TTC549 (cell line): ENCODE measurements at regions not wholly inside any gene's neighbourhood (a gene's known extent, or its start where the extent isn't known, plus 50 kb on each side); places are given as distances from the start of the nearest gene placed in this dataset.

Source experiments
- FAIRE-seq: peaks from 2 replicates; lab custom pipeline; 2012; peaks lifted over from hg19 to GRCh38; lab: Jason Lieb, UNC

DNA sequence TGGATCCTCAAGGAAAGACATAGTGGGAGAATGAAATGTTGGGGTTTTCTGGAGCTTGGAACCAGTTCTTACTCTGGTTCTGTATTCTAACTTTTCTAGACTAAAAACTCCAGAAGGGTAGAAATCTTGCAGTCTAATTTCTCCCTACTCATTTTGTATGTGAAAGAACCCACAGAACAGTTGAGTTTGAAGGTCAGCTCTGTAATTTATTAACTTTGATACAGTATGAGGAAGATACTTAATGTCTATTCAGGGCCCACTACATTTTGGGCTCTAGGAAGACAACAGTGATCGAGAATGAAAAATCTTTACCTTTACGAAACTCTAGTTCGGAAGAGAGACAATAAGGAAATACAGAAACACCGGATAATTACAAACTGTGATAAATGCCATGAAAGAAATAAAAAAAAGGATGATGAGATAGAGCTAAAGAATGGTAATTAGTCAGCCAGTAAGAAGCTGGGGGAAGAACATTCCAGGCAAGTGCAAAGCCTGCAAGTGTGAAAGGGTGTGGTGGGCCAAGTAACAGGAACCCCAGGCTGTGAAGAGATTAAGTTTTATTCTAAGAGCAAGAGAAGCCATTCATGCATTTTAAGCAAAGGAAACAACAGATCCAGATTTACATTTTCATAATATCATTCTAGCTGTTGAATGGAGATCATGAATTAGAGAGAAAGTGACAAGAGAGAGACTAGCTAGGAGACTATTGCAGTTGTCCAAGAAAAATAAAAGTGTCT, 159.9 kb upstream of the HMCN1 start:
- no peak for FAIRE-seq

DNA sequence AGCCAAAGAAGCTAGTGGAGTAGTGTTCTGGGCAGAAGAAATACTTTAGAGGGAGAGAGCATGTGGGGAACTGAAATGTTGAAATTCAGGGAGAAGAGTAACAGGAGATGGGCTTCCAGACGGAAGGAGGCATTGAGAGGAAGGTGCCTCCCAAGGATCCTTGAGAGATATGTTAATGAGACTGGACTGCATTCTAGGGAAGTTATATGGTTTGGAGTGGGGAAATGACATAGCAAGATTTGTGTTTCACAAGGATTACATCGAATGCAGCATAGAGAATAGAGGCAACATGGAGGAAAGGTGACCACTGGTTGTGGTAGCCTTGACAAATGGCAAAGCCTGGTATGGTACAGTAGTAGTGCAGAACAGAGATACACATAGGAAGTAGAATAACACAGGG, 160.5 kb upstream of the HMCN1 start:
- no peak for FAIRE-seq

GRCh38 chr1:185573162-185573561, 161.0 kb upstream of the HMCN1 start:
- FAIRE-seq: no peak

- no peak for FAIRE-seq
Observed at GRCh38 chr1:185570962-185571361, 163.2 kb upstream of the HMCN1 start.

DNA sequence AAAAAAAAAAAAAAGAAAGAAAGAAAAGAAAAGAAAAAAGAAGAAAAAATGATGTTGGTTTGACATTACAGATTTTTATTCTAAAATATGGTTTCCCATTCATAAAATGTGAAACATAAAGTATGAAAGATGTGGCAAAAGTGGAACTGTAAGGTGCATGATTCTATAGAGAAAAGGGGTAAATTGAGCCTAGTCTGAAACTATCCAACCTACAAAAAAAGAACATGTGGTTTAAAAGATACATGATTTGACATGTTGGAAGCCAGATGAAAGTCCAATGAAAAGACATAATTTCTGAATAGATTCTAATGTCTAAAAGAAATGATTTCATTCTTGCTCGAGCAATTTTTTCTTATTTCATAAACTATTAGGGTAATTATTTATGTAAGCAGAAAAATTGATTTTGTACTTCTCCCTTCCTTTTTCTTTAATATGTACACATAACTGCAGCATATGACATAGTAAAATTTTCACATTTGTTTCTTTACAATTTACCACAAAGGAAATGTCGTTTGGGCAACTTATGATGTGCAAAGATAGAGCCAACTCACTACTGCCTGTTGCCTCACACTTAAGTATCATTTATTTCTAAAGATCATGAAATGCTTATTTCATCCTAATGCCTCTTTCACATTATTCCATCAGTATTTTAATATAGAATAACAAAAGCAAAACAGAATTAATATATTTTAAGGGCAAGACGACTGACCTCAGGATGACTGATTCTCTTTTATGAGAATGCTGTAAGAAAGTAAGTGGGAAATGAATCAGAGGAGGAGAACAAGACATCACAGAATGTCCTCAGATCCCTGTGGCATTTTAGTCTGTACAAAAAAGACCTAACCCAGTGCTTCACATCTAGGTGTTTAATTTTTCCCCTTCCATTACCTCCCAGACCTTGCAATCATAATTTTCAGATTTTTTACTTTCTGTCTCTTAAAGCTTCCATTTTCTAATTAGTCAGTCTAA, 165.8 kb upstream of the HMCN1 start:
- peak; percentile 26 for FAIRE-seq

DNA sequence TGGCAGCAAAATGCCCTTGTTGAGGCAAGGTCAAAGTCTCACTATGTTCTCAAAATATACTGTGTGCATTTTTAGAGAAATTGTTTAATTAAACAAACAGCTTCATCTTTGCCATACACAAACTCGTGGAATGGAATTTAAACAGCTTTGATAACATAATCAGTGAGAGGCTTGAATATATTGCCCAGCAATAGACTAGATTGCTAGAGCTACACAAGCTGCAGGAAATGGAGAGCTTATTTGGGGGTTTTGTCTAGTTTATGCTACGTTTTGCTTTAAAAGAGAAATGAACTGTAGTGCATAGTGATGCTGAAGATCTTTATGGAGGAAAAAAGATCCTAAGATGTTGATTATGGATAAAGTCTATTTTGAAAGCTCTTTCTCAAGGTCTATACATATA, 166.8 kb upstream of the HMCN1 start:
- FAIRE-seq: no peak

DNA sequence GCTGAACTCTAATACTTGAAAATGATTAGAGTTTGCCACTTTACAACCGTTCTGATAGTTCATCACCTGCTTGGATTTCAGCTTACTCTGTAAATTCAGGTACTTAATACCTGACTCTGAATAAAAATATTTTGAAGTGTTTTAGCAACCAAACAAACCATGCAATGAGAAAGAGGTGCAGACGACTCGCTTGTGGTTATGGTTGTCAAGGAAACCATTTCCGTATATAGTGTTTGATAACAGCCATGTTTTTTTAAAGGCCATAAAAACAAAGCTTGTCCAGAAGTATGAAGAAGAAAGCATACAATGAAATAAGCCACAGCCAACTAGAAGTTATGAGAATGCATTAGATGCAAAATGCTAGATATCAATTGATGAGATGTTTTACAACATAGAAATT, 167.2 kb upstream of the HMCN1 start:
- peak; percentile 7 for FAIRE-seq

- no peak for FAIRE-seq
Observed at GRCh38 chr1:185565302-185565701, 168.9 kb upstream of the HMCN1 start.

DNA sequence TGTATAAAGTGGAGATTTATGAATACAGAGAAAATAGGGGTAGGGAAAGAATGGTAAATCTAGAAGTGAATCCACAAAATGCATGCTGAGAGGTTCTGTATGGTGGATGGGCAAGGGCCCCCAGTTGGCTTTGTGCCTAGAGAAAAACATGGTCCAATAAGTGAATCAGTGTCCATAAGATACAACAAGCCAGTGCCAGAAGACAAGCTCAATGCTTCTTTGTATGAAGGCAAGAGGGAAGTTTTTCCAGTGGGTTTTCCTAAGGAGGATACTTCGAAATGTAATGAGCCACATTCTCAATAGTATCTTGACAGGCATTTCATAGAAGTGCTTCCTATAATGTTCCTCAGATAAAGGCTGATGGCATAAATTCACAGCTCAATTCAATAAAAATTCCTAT, 169.4 kb upstream of the HMCN1 start:
- FAIRE-seq: no peak

- FAIRE-seq: no peak
Observed at GRCh38 chr1:185562461-185563359, 171.5 kb upstream of the HMCN1 start.

DNA sequence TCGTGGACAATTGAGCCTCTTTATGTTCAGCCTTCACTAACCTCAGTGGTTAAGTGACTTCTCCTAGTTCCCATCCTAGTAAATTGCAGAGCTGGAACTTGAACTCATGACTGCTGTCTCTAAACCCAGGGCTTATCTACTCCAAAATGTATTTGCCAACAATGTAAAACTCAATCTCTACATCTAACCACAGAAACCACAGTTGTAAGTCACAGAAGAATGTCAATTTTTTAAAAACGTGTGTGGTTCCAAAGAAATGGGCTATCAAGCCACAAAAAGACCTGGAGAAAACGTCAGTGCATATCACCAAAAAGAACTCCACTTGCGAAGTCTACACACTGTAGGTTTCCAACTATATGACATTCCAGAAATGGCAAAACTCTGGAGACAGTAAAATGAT, 172.6 kb upstream of the HMCN1 start:
- peak; percentile 58 for FAIRE-seq

- no peak for FAIRE-seq
Observed at GRCh38 chr1:185560760-185561159, 173.4 kb upstream of the HMCN1 start.

DNA sequence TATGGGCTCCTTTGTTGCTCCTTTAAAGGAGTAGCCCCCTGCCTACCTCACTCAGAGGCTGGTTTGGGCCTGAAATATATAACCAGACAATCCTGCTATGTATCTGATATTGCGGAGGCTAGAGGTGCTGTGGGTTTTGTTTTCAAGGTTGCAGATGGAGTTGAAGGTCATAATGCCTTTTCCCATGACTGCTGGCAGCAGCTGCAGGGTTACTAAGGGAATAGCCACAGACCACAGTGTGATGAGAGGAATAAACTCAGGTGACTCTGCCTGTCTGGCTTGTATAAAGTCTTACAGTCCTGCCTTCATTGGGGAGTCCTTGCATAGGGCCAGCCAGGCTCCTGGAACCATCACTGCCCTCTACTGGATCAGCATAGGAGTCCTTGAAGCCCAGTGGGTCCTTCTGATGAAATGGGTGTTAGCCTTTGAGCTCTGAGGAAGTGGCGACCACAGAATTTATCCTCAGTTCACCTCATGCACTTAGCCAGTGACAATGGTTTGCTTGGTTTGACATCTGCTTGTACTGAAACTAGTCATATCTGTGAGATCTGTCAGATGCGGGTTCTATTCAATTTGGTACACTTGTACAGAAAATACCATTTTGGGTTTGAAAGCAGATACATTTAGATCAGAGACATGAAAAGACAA, 174.4 kb upstream of the HMCN1 start:
- FAIRE-seq: peak; percentile 52

DNA sequence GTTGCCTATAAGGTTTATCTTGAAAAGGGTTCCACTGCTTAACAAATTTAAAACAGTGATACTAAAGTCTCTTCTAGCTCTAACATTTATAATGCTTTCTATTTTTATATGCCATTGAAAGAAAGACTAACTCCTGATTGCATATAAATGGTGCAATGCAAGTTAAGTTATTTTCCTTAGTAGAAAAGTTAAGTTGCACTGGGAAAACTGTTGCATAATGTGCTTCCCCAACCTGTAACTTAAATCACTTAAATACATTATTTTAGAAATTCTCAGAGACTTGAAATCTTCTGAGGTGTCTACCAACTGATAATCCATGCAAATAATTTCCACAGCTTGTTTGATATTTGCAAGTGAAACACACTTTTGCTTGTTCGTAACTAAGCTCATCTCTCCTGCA, 175.0 kb upstream of the HMCN1 start:
- no peak for FAIRE-seq

GRCh38 chr1:185556561-185556960, 177.6 kb upstream of the HMCN1 start:
- no peak for FAIRE-seq

- no peak for FAIRE-seq
Observed at GRCh38 chr1:185555743-185556142, 178.4 kb upstream of the HMCN1 start.

DNA sequence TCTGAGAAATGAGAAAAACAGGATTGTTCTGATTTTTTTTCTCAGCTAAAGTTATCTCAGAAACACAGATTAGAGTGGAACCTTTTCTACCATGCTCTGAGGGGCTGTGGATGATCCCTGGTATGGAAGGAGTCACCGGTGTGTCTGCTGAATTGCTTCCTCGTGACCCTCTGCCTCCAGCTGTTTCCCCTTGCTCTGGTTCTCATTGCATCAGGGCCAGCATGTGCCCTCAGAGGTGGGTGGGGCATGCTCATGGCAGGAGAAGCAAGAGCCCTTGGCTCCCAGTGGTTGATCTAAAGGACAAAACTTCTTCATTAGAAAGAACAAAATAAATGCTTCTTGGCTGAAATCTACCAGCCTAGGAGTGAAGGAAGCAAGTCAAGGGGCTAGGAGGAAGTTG, 183.2 kb upstream of the HMCN1 start:
- no peak for FAIRE-seq

- FAIRE-seq: no peak
Observed at GRCh38 chr1:185549906-185550305, 184.3 kb upstream of the HMCN1 start.

DNA sequence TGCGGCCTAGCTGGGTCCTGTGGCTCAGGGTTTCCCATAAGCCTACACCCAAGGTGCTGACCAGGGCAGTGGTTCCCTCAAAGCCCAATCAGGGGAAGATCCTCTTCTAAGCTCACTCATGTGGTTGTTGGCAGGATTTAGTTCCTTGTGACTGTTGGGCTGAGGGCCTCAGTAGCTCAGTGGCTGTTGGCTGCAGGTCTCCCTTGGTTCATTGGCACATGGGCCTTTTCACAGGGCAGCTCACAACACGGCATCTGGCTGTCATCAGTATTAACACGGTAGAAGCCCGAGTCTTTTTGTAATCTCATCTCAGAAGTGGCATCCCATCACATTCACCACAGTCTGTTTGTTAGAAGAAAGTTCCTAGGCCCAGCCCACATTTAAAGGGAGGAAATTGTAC, 188.2 kb upstream of the HMCN1 start:
- FAIRE-seq: no peak

- peak; percentile 90 for FAIRE-seq
Observed at GRCh38 chr1:185541871-185542301, 192.3 kb upstream of the HMCN1 start.

GRCh38 chr1:185540295-185540694, 193.9 kb upstream of the HMCN1 start:
- FAIRE-seq: no peak
